Neural crest cell (in vitro differentiated cells): ENCODE measurements at regions not wholly inside any gene's neighbourhood (a gene's known extent, or its start where the extent isn't known, plus 50 kb on each side); places are given as distances from the start of the nearest gene placed in this dataset.
"Not testable (repeated sequence)": the region's sequence is repeated elsewhere in the genome, so short reads cannot be mapped to it uniquely, and the experiment has no call there.

Source experiments
- DNase-seq: peaks from one replicate; pipeline ENCODE4 v3.0.0; 2021; ENCODE audit warnings: low read depth, mixed read lengths, low spot score
- H3K27ac Mint-ChIP-seq: one replicate; pipeline ENCODE4 v1.8.0; 2021; ENCODE audit warnings: mild to moderate bottlenecking, mixed read lengths; ENCODE audit not compliant: unreplicated experiment
- H3K27me3 Mint-ChIP-seq: 2 replicates; pipeline ENCODE4 v1.8.0; 2021; ENCODE audit warnings: low read depth, mild to moderate bottlenecking, mixed read lengths
- H3K36me3 Mint-ChIP-seq: 2 replicates; pipeline ENCODE4 v1.8.0; 2021; ENCODE audit warnings: low read depth, mild to moderate bottlenecking, mixed read lengths
- H3K4me1 Mint-ChIP-seq: 2 replicates; pipeline ENCODE4 v1.8.0; 2021; ENCODE audit warnings: mixed read lengths
- H3K4me3 Mint-ChIP-seq: one replicate; pipeline ENCODE4 v1.8.0; 2021; ENCODE audit warnings: mild to moderate bottlenecking, mixed read lengths
- H3K9me3 Mint-ChIP-seq: 2 replicates; pipeline ENCODE4 v1.8.0; 2021; ENCODE audit warnings: mixed read lengths
- TF ChIP-seq, protein P1 (sequence below): fragments of 200-600 bp; sonication (generic); conservative IDR thresholded peaks from 2 replicates; pipeline ENCODE4 v1.5.0; 2021; ENCODE audit warnings: antibody characterized with exemption, mild to moderate bottlenecking

DNA sequence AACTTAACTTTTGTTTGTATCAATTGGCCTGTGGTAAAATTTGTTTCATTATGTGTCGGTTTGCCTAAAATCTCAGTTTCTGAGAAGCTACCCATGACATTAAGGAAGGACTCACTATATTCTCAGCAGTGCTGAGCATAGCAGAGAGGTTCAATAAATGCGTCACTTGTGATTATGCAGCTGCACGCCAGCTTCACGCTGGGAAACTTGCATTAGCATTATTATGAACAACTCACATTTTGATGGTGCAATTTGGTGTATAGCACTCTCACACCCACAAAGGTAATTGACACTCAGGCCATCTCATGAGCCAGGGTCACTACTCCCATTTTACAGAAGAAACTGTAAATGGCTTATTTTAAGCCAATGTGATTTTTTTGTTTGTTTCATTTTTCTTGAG lies 80.6 kb upstream of the SALL1 start:
- TF ChIP-seq, protein P1, sequence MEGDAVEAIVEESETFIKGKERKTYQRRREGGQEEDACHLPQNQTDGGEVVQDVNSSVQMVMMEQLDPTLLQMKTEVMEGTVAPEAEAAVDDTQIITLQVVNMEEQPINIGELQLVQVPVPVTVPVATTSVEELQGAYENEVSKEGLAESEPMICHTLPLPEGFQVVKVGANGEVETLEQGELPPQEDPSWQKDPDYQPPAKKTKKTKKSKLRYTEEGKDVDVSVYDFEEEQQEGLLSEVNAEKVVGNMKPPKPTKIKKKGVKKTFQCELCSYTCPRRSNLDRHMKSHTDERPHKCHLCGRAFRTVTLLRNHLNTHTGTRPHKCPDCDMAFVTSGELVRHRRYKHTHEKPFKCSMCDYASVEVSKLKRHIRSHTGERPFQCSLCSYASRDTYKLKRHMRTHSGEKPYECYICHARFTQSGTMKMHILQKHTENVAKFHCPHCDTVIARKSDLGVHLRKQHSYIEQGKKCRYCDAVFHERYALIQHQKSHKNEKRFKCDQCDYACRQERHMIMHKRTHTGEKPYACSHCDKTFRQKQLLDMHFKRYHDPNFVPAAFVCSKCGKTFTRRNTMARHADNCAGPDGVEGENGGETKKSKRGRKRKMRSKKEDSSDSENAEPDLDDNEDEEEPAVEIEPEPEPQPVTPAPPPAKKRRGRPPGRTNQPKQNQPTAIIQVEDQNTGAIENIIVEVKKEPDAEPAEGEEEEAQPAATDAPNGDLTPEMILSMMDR, result no peak
- Mint-ChIP-seq H3K36me3 (no peaks in the 10 kb centered on the region), H3K4me1 (peaks cover 19% of the 10 kb centered on the region), H3K4me3 (no peak overlapping the region), H3K9me3 (peaks cover 2% of the 10 kb centered on the region), H3K27me3 (no peaks in the 10 kb centered on the region), H3K27ac (peak overlapping the region; percentile 3)
- no peak for DNase-seq

DNA sequence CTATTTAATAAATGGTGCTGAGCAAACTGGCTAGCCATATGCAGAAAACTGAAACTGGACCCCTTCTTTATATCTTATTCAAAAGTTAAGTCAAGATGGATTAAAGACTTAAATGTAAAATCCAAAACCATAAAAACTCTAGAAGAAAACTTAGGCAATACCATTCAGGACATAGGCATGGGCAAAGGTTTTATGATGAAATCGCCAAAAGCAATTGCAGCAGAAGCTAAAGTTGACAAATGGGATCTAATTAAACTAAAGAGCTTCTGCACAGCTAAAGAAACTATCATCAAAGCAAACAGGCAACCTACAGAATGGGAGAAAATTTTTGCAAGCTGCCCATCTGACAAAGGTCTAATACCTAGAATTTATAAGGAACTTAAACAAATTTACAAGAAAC lies 79.0 kb upstream of the SALL1 start:
- not testable (repeated sequence) for H3K4me1 Mint-ChIP-seq, H3K27me3 Mint-ChIP-seq, H3K36me3 Mint-ChIP-seq, DNase-seq, H3K4me3 Mint-ChIP-seq, H3K27ac Mint-ChIP-seq, H3K9me3 Mint-ChIP-seq

DNA sequence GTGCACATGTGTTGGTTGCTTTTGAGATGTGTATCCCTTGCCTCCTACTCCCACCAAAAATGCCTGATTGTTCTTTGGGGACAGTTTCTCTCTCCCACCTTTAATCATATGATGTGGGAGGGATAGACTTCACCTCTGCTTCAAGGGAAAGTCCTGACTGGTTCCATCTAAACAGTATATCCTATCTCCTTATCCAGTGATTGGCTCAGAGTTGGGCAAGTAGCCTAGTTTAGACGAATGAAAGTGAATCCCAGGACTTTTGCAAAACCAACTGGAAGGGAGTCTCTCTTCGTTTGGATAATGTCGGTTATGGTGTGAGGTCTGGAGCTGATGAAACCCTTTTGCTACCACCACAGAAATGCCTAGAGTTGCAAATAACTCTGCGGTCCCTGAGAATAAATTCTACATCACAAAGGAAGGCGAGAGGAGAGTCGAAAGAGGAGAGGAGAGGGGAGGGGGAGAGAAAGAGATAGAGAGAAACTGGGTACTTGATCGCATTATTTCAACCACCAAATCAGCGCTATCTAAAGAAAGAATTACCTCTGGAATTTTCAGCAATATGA lies 77.1 kb upstream of the SALL1 start:
- Mint-ChIP-seq H3K36me3 (no peaks in the 10 kb centered on the region), H3K4me3 (no peak overlapping the region)

DNA sequence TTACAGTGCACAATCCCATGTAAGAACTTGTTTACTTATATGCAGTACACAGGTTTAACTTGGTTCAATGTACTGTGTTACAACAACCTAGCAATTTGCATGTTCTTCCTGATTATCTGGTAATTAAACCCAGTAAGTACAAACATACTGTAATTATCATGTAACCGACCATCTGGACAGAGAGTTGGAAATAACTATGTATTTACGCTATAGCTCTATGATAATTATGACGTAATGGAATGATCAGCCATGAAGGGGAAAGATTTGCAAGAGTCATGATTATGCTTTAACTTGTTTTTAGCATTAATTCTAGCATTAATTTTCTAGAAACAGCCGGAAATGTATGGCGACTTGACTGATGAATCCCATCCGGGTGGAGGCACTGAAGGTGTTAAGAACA lies 74.8 kb upstream of the SALL1 start:
- no peak overlapping the region for H3K4me3 Mint-ChIP-seq
- H3K9me3 Mint-ChIP-seq, result peaks cover 2% of the 10 kb centered on the region
- H3K27ac Mint-ChIP-seq, result no peak overlapping the region
- no peaks in the 10 kb centered on the region for H3K27me3 Mint-ChIP-seq
- TF ChIP-seq, protein P1, result no peak
- peaks cover 4% of the 10 kb centered on the region for H3K4me1 Mint-ChIP-seq
- no peak for DNase-seq
- H3K36me3 Mint-ChIP-seq, result no peaks in the 10 kb centered on the region

More for the DNA sequence above, 77.1 kb upstream of the SALL1 start:
- TF ChIP-seq, protein P1, result no peak
- Mint-ChIP-seq H3K27ac (peak overlapping the region; percentile 53), H3K4me1 (peaks cover 7% of the 10 kb centered on the region), H3K27me3 (no peaks in the 10 kb centered on the region), H3K9me3 (peaks cover 2% of the 10 kb centered on the region)
- no peak for DNase-seq

DNA sequence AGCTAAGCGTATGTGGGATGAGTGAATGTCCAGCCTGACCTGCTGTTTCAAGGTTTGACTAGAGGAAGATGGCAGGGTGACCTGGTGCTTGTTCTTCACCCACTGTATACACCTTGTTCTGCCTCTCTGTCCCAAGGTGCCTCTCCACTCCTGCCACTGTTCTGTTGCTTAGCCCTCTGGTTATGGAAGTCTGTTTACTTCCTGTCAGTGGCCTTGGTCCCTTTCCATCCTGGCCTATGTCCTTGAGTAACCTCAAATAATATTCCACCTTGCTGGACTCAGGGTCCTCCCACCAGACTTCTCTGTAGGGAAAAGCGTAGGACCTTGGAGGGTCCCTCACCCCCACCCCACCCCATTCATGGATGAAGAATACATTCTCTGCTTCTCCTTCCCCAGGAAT lies 73.2 kb upstream of the SALL1 start:
- no peak for DNase-seq
- TF ChIP-seq, protein P1, result no peak
- no peak overlapping the region for H3K27ac Mint-ChIP-seq
- H3K9me3 Mint-ChIP-seq, result no peaks in the 10 kb centered on the region
- H3K4me3 Mint-ChIP-seq, result no peak overlapping the region
- no peaks in the 10 kb centered on the region for H3K27me3 Mint-ChIP-seq
- peaks cover 4% of the 10 kb centered on the region for H3K4me1 Mint-ChIP-seq
- no peaks in the 10 kb centered on the region for H3K36me3 Mint-ChIP-seq

DNA sequence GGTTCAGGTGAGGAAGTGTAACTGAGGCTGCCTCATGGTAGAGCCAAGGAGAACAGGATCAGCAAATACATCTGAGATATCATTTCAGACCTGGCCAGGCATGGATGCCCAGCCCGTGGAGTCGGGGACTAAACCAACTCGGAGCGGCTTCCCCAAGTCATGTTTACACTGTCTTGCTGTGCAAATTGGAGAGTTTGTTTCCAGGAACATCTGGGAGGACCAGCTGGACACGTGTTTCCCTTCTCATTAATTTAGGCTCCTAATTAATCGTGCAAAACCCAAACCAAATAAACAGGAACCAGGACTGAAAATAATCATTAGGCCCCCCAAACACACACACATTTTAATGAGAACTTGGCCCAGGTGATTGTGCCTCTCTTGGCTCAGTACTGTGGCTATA lies 70.9 kb upstream of the SALL1 start:
- Mint-ChIP-seq H3K4me1 (no peaks in the 10 kb centered on the region), H3K27me3 (no peaks in the 10 kb centered on the region), H3K27ac (no peak overlapping the region), H3K4me3 (no peak overlapping the region), H3K36me3 (no peaks in the 10 kb centered on the region), H3K9me3 (peaks cover 4% of the 10 kb centered on the region)
- DNase-seq, result no peak
- TF ChIP-seq, protein P1, result no peak
